Lung (tissue), 11 donors: ENCODE measurements at regions not wholly inside any gene's neighbourhood (a gene's known extent, or its start where the extent isn't known, plus 50 kb on each side); places are given as distances from the start of the nearest gene placed in this dataset.

Source experiments
- ATAC-seq: fragments of 200-7000 bp; cut with Tn5 transposase; one replicate; pipeline ENCODE4 v1.9.1; 2020; ENCODE audit warnings: moderate number of reproducible peaks; ENCODE audit not compliant: insufficient read depth, low FRiP score
- DNase-seq, 3 donors: peaks; one replicate each; pipeline ENCODE4 v3.0.0-alpha.2; 2013 to 2017
- H3K27ac ChIP-seq, 2 donors: one replicate each; pipeline ENCODE4 v1.5.1; 2013; ENCODE audit warnings: mild to moderate bottlenecking in 2 of 2, moderate library complexity in 2 of 2, control low read depth in 1 of 2, inconsistent platforms in 1 of 2, low read depth in 1 of 2, low read length in 1 of 2
- H3K27me3 ChIP-seq, 3 donors: one replicate each; pipeline ENCODE4 v1.5.1; 2013; ENCODE audit warnings: low read length in 2 of 3; ENCODE audit not compliant: control insufficient read depth in 3 of 3, insufficient read depth in 3 of 3
- H3K36me3 ChIP-seq, 4 donors: one replicate each; pipeline ENCODE4 v1.5.1; 2013; ENCODE audit warnings: low read length in 4 of 4, mild to moderate bottlenecking in 1 of 4, moderate library complexity in 1 of 4; ENCODE audit not compliant: control insufficient read depth in 4 of 4, insufficient read depth in 4 of 4
- H3K4me1 ChIP-seq, 5 donors: one replicate each; pipeline ENCODE4 v1.5.1; 2013; ENCODE audit warnings: low read length in 5 of 5, mild to moderate bottlenecking in 2 of 5, moderate library complexity in 1 of 5; ENCODE audit not compliant: control insufficient read depth in 5 of 5, insufficient read depth in 5 of 5
- H3K4me3 ChIP-seq: one replicate; pipeline ENCODE4 v1.5.1; 2013; ENCODE audit warnings: mild to moderate bottlenecking, control low read depth, moderate library complexity
- H3K9ac ChIP-seq, 2 donors: one replicate each; pipeline ENCODE4 v1.5.1; 2013; ENCODE audit warnings: low read length in 2 of 2, control low read depth in 1 of 2; ENCODE audit not compliant: insufficient read depth in 1 of 2
- H3K9me3 ChIP-seq, 4 donors: one replicate each; pipeline ENCODE4 v1.5.1; 2013; ENCODE audit warnings: low read length in 3 of 4, mild to moderate bottlenecking in 1 of 4, moderate library complexity in 1 of 4; ENCODE audit not compliant: control insufficient read depth in 4 of 4, insufficient read depth in 3 of 4
- CTCF ChIP-seq: IDR thresholded peaks from 2 replicates; pipeline ENCODE4 v1.5.1; 2012; ENCODE audit warnings: mild to moderate bottlenecking; ENCODE audit errors: control extremely low read depth, extremely low read depth
- WGBS, 2 donors: extraction: QIAGEN DNeasy Blood & Tissue Kit; methylation state at CpG; one replicate each; pipeline ENCODE4 v1.1.7; 2013; 5-methylcytosine and 5-hydroxymethylcytosine counted together
- donor health status: control.
- donor health status: control.
- donor health status: Bipolar disorder and iron deficiency.
- donor health status: healthy.
- donor health status: DM: yes; HTN: yes; CAD: no.

GRCh38 chr12:105503619-105504018, 173.1 kb downstream of the C12orf75 start:
- no peak for DNase-seq
- Histone ChIP-seq H3K9ac (no peak overlapping the region), H3K27ac (no peak overlapping the region), H3K4me3 (no peak overlapping the region), H3K9me3 (no peaks in the 10 kb centered on the region), H3K4me1 (peaks cover 0 to 2% (median 0%) of the 10 kb centered on the region in 5 donors), H3K27me3 (no peaks in the 10 kb centered on the region), H3K36me3 (no peaks in the 10 kb centered on the region)
- no peak for ATAC-seq
- WGBS, 2 donors = 83 to 95% methylated on average over 1 of the region's 1 CpG
- no peak for TF ChIP-seq CTCF

GRCh38 chr12:105504286-105504685, 173.8 kb downstream of the C12orf75 start:
- DNase-seq = no peak
- Histone ChIP-seq H3K9ac (no peak overlapping the region), H3K27me3 (no peaks in the 10 kb centered on the region), H3K4me3 (no peak overlapping the region), H3K36me3 (no peaks in the 10 kb centered on the region), H3K4me1 (peaks cover 0 to 2% (median 0%) of the 10 kb centered on the region in 5 donors), H3K27ac (no peak overlapping the region), H3K9me3 (no peaks in the 10 kb centered on the region)
- 87 to 92% methylated on average over 7 of the region's 7 CpGs for WGBS, 2 donors
- TF ChIP-seq CTCF = no peak
- ATAC-seq = no peak

- Histone ChIP-seq H3K36me3 (no peaks in the 10 kb centered on the region), H3K27me3 (no peaks in the 10 kb centered on the region), H3K9me3 (no peaks in the 10 kb centered on the region), H3K4me3 (no peak overlapping the region), H3K4me1 (peaks cover 0 to 2% (median 0%) of the 10 kb centered on the region in 5 donors), H3K27ac (no peak overlapping the region), H3K9ac (no peak overlapping the region)
- no peak for TF ChIP-seq CTCF
- ATAC-seq = no peak
- 66 to 75% methylated on average over 1 of the region's 1 CpG for WGBS, 2 donors
- no peak for DNase-seq
These were observed 176.3 kb downstream of the C12orf75 start for GRCh38 chr12:105506678-105507310.
